Ishikawa (cell line): ENCODE measurements at regions not wholly inside any gene's neighbourhood (a gene's known extent, or its start where the extent isn't known, plus 50 kb on each side); places are given as distances from the start of the nearest gene placed in this dataset.

Source experiments
- EP300 ChIP-seq: IDR thresholded peaks from 2 replicates; pipeline ENCODE4 v1.6.1; 2012; ENCODE audit warnings: borderline replicate concordance
- FOXM1 ChIP-seq: IDR thresholded peaks from 2 replicates; pipeline ENCODE4 v1.6.1; 2012; ENCODE audit warnings: low read depth, borderline replicate concordance
- TCF12 ChIP-seq: IDR thresholded peaks from 2 replicates; pipeline ENCODE4 v1.6.1; 2012; ENCODE audit warnings: low read depth

DNA sequence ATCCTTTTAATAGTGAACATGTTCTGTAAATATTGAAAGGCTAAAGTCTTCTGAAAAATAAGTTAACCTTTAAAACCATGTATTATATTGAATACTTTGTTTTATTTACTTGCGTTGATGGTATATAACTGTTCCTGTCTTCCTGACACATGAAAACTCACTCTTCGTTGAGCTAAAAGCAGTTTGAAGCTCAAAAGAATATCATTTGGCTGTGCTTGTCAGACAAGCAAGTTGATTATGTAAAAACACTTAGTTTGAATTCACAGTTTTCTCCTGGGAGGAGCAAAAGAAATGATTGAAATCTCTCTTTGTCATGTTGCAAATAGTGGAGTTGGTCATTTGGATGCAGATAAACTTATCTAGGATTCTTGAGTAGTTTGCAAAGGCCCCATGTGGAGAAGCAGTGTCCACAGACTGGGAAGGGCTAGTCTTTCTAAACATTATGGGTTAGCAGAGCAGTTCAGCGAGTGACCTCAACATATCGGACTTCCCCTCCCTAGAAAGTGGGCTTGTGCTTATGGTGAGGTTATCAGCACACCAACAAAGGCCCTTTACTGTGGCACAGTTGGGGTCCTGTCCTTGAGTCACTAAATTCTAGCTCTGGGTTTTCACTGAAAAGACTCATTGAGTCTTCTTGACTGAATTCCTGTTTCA is 290.4 kb downstream of the CSNK1G3 start:
- TF ChIP-seq TCF12 = no peak
- no peak for TF ChIP-seq FOXM1
- no peak for TF ChIP-seq EP300
